ENCODE measurements at regions not wholly inside any gene's neighbourhood (a gene's known extent, or its start where the extent isn't known, plus 50 kb on each side); places are given as distances from the start of the nearest gene placed in this dataset.

- H3K9me3 Mint-ChIP-seq (ENCODE audit: unreplicated experiment), result no peaks in the 10 kb centered on the region
- TF ChIP-seq CTCF (IDR thresholded peaks at IDR 0.05), result no peak
- H3K4me3 Mint-ChIP-seq (ENCODE audit: unreplicated experiment), result no peak overlapping the region
- no peaks in the 10 kb centered on the region for H3K4me1 Mint-ChIP-seq (ENCODE audit: unreplicated experiment)
- DNase-seq (ENCODE audit: extremely low spot score, unreplicated experiment), result no peak
- H3K27ac Mint-ChIP-seq (ENCODE audit: unreplicated experiment), result no peak overlapping the region
- no peaks in the 10 kb centered on the region for H3K27me3 Mint-ChIP-seq (ENCODE audit: unreplicated experiment)
- H3K36me3 Mint-ChIP-seq (ENCODE audit: unreplicated experiment), result no peaks in the 10 kb centered on the region
These were observed 709.4 kb downstream of the GALC start for GRCh38 chr14:87283547-87283946.

- Mint-ChIP-seq H3K36me3 (ENCODE audit: unreplicated experiment) (no peaks in the 10 kb centered on the region), H3K27me3 (ENCODE audit: unreplicated experiment) (no peaks in the 10 kb centered on the region), H3K27ac (ENCODE audit: unreplicated experiment) (no peak overlapping the region), H3K4me3 (ENCODE audit: unreplicated experiment) (no peak overlapping the region), H3K4me1 (ENCODE audit: unreplicated experiment) (no peaks in the 10 kb centered on the region), H3K9me3 (ENCODE audit: unreplicated experiment) (no peaks in the 10 kb centered on the region)
- no peak for TF ChIP-seq CTCF (IDR thresholded peaks at IDR 0.05)
- DNase-seq (ENCODE audit: extremely low spot score, unreplicated experiment), result no peak
These were observed 710.7 kb downstream of the GALC start for GRCh38 chr14:87282266-87282665.

DNA sequence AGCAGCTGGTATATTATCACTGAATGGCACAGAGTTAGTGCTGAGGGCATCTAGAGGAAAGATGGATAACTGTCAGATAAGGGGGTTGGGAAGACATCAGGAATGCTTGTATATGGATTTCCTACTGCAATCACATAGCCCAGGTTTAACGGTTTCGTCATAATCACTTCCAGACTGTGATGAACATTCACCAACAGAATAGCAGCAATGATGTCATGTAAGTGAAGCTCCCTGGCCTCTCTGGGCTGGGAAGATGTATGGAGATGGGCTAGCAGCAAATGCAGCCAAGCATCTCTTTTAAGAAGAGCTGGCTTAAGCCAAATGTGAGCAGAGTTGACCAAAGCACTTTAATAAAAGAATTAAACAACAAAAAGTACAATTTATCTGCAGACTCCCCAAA lies 714.6 kb downstream of the GALC start:
- no peak for TF ChIP-seq CTCF (IDR thresholded peaks at IDR 0.05)
- no peak for DNase-seq (ENCODE audit: extremely low spot score, unreplicated experiment)
- H3K4me1 Mint-ChIP-seq (ENCODE audit: unreplicated experiment), result no peaks in the 10 kb centered on the region
- no peaks in the 10 kb centered on the region for H3K27me3 Mint-ChIP-seq (ENCODE audit: unreplicated experiment)
- no peak overlapping the region for H3K27ac Mint-ChIP-seq (ENCODE audit: unreplicated experiment)
- H3K4me3 Mint-ChIP-seq (ENCODE audit: unreplicated experiment), result no peak overlapping the region
- H3K9me3 Mint-ChIP-seq (ENCODE audit: unreplicated experiment), result no peaks in the 10 kb centered on the region
- no peaks in the 10 kb centered on the region for H3K36me3 Mint-ChIP-seq (ENCODE audit: unreplicated experiment)

DNA sequence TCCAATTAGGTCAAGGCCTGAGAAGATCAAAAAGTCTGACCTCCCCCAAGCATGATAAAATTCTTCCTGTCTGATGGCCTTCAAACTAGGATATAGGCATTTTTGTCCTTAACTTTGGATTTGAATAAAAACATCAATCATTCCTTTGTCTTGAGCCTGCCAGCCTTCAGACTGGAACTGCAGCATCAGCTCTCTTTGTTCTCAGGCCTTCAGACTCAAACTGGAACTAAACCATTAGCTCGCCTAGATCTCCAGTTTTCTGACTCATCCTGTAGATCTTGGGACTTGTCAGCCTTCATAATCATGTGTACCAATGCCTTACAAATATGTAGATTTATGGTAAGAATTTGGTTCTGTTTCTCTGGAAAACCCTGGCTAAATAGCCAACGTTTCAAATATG lies 721.7 kb downstream of the GALC start:
- no peak for DNase-seq (ENCODE audit: extremely low spot score, unreplicated experiment)
- no peak overlapping the region for H3K4me3 Mint-ChIP-seq (ENCODE audit: unreplicated experiment)
- no peaks in the 10 kb centered on the region for H3K27me3 Mint-ChIP-seq (ENCODE audit: unreplicated experiment)
- peaks cover 3% of the 10 kb centered on the region for H3K9me3 Mint-ChIP-seq (ENCODE audit: unreplicated experiment)
- H3K27ac Mint-ChIP-seq (ENCODE audit: unreplicated experiment), result no peak overlapping the region
- H3K36me3 Mint-ChIP-seq (ENCODE audit: unreplicated experiment), result no peaks in the 10 kb centered on the region
- H3K4me1 Mint-ChIP-seq (ENCODE audit: unreplicated experiment), result no peaks in the 10 kb centered on the region
- TF ChIP-seq CTCF (IDR thresholded peaks at IDR 0.05), result no peak

DNA sequence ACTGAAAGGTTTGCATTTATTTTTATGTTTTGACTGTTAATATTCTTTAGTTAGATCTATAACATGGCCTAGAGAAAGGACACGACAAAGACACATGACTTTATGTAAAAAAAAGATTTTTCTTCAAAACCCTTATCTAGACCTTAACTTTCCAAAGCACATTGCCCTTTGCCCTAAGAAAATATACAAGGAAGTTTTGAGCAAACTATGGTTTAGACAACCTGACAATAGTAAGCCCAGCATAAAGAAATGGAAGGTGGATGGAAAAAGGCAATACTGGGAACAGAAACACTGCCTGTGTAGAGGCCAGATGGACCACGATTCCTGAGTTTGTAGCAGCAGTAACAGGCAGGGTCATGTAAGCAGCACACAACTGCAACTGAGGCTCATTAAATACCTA lies 724.0 kb downstream of the GALC start:
- Mint-ChIP-seq H3K36me3 (ENCODE audit: unreplicated experiment) (no peaks in the 10 kb centered on the region), H3K4me3 (ENCODE audit: unreplicated experiment) (no peak overlapping the region), H3K9me3 (ENCODE audit: unreplicated experiment) (peaks cover 3% of the 10 kb centered on the region), H3K27ac (ENCODE audit: unreplicated experiment) (no peak overlapping the region), H3K4me1 (ENCODE audit: unreplicated experiment) (no peaks in the 10 kb centered on the region), H3K27me3 (ENCODE audit: unreplicated experiment) (no peaks in the 10 kb centered on the region)
- TF ChIP-seq CTCF (IDR thresholded peaks at IDR 0.05), result no peak
- DNase-seq (ENCODE audit: extremely low spot score, unreplicated experiment), result no peak

Measured in osteocyte (in vitro differentiated cells).